ENCODE measurements at regions not wholly inside any gene's neighbourhood (a gene's known extent, or its start where the extent isn't known, plus 50 kb on each side); places are given as distances from the start of the nearest gene placed in this dataset.

- no peak for TF ChIP-seq CTCF (IDR thresholded peaks at IDR 0.05; ENCODE audit: insufficient read depth, low read length, poor library complexity, severe bottlenecking)
- DNase-seq (ENCODE audit: low read depth): no peak
- no peaks in the 10 kb centered on the region for H3K27me3 ChIP-seq (ENCODE audit: control insufficient read depth, insufficient read depth, low read length)
- no peaks in the 10 kb centered on the region for H3K36me3 ChIP-seq (ENCODE audit: control insufficient read depth, insufficient read depth, low read length)
- H3K4me3 ChIP-seq (ENCODE audit: low read depth, low read length): no peak overlapping the region
Observed at GRCh38 chr3:10566451-10566850, 61.1 kb upstream of the ATP2B2 start.

GRCh38 chr3:10568549-10568948, 63.2 kb upstream of the ATP2B2 start:
- Histone ChIP-seq H3K27me3 (ENCODE audit: control insufficient read depth, insufficient read depth, low read length) (no peaks in the 10 kb centered on the region), H3K36me3 (ENCODE audit: control insufficient read depth, insufficient read depth, low read length) (no peaks in the 10 kb centered on the region), H3K4me3 (ENCODE audit: low read depth, low read length) (no peak overlapping the region)
- no peak for DNase-seq (ENCODE audit: low read depth)
- no peak for TF ChIP-seq CTCF (IDR thresholded peaks at IDR 0.05; ENCODE audit: insufficient read depth, low read length, poor library complexity, severe bottlenecking)

- H3K27me3 ChIP-seq (ENCODE audit: control insufficient read depth, insufficient read depth, low read length): no peaks in the 10 kb centered on the region
Observed at GRCh38 chr3:10570196-10570946, 65.0 kb upstream of the ATP2B2 start.

GRCh38 chr3:10574101-10574620, 68.8 kb upstream of the ATP2B2 start:
- no peaks in the 10 kb centered on the region for H3K27me3 ChIP-seq (ENCODE audit: control insufficient read depth, insufficient read depth, low read length)
- no peak for TF ChIP-seq CTCF (IDR thresholded peaks at IDR 0.05; ENCODE audit: insufficient read depth, low read length, poor library complexity, severe bottlenecking)
- no peak overlapping the region for H3K4me3 ChIP-seq (ENCODE audit: low read depth, low read length)
- no peaks in the 10 kb centered on the region for H3K36me3 ChIP-seq (ENCODE audit: control insufficient read depth, insufficient read depth, low read length)
- no peak for DNase-seq (ENCODE audit: low read depth)

More at GRCh38 chr3:10570196-10570946, 65.0 kb upstream of the ATP2B2 start:
- no peak overlapping the region for H3K4me3 ChIP-seq (ENCODE audit: low read depth, low read length)
- DNase-seq (ENCODE audit: low read depth): no peak
- H3K36me3 ChIP-seq (ENCODE audit: control insufficient read depth, insufficient read depth, low read length): no peaks in the 10 kb centered on the region
- TF ChIP-seq CTCF (IDR thresholded peaks at IDR 0.05; ENCODE audit: insufficient read depth, low read length, poor library complexity, severe bottlenecking): no peak

- no peaks in the 10 kb centered on the region for H3K27me3 ChIP-seq (ENCODE audit: control insufficient read depth, insufficient read depth, low read length)
- no peak overlapping the region for H3K4me3 ChIP-seq (ENCODE audit: low read depth, low read length)
- no peaks in the 10 kb centered on the region for H3K36me3 ChIP-seq (ENCODE audit: control insufficient read depth, insufficient read depth, low read length)
- TF ChIP-seq CTCF (IDR thresholded peaks at IDR 0.05; ENCODE audit: insufficient read depth, low read length, poor library complexity, severe bottlenecking): no peak
- no peak for DNase-seq (ENCODE audit: low read depth)
Observed at GRCh38 chr3:10575601-10576160, 70.3 kb upstream of the ATP2B2 start.
